MM.1S (cell line): ENCODE measurements at regions not wholly inside any gene's neighbourhood (a gene's known extent, or its start where the extent isn't known, plus 50 kb on each side); places are given as distances from the start of the nearest gene placed in this dataset.

Experiments used
- DNase-seq: peaks from one replicate; pipeline ENCODE4 v3.0.0-alpha.2; 2015
- H2AFZ ChIP-seq: fragments of 300-600 bp; sonication (generic); 2 replicates; pipeline ENCODE4 v1.6.0; 2016; ENCODE audit warnings: antibody characterized with exemption, low read length
- H3F3A ChIP-seq: fragments of 300-600 bp; sonication (generic); 2 replicates; pipeline ENCODE4 v1.6.1; 2016; ENCODE audit warnings: mild to moderate bottlenecking, antibody characterized with exemption, low read length, moderate library complexity, mixed read lengths; ENCODE audit not compliant: insufficient read depth
- H3K27ac ChIP-seq: fragments of 300-600 bp; sonication (generic); 2 replicates; pipeline ENCODE4 v1.5.1; 2016; ENCODE audit warnings: mild to moderate bottlenecking, low read length
- H3K27me3 ChIP-seq: fragments of 300-600 bp; sonication (generic); replicated peaks from 2 replicates; pipeline ENCODE4 v1.6.0; 2016; ENCODE audit warnings: low read length; ENCODE audit not compliant: insufficient read depth
- H3K36me3 ChIP-seq: fragments of 300-600 bp; sonication (generic); replicated peaks from 2 replicates; pipeline ENCODE4 v1.6.1; 2016; ENCODE audit warnings: mild to moderate bottlenecking, low read length, mixed read lengths; ENCODE audit not compliant: insufficient read depth
- H3K4me1 ChIP-seq: fragments of 300-600 bp; sonication (generic); 2 replicates; pipeline ENCODE4 v1.6.1; 2016; ENCODE audit warnings: low read length, mixed read lengths
- H3K4me2 ChIP-seq: fragments of 300-600 bp; sonication (generic); 2 replicates; pipeline ENCODE4 v1.6.0; 2016; ENCODE audit warnings: low read depth, low read length
- H3K4me3 ChIP-seq: fragments of 300-600 bp; sonication (generic); 2 replicates; pipeline ENCODE4 v1.5.1; 2016; ENCODE audit warnings: low read length, mixed read lengths
- H3K79me2 ChIP-seq: fragments of 300-600 bp; sonication (generic); 2 replicates; pipeline ENCODE4 v1.6.1; 2016; ENCODE audit warnings: mixed run types, low read length, mixed read lengths
- H3K9ac ChIP-seq: fragments of 300-600 bp; sonication (generic); 2 replicates; pipeline ENCODE4 v1.6.1; 2016; ENCODE audit warnings: low read length, mixed read lengths
- H3K9me2 ChIP-seq: fragments of 300-600 bp; sonication (generic); replicated peaks from 2 replicates; pipeline ENCODE4 v1.6.1; 2016; ENCODE audit warnings: mild to moderate bottlenecking, low read length, mixed read lengths; ENCODE audit not compliant: insufficient read depth
- H3K9me3 ChIP-seq: fragments of 300-600 bp; sonication (generic); replicated peaks from 2 replicates; pipeline ENCODE4 v1.6.1; 2016; ENCODE audit warnings: mild to moderate bottlenecking, low read length, mixed read lengths; ENCODE audit not compliant: insufficient read depth
- H4K20me1 ChIP-seq: fragments of 300-600 bp; sonication (generic); 2 replicates; pipeline ENCODE4 v1.6.1; 2016; ENCODE audit warnings: mild to moderate bottlenecking, low read length, moderate library complexity, mixed read lengths; ENCODE audit not compliant: insufficient read depth
- CTCF ChIP-seq: fragments of 300-600 bp; sonication (generic); IDR thresholded peaks from 2 replicates; pipeline ENCODE4 v1.5.1; 2016; ENCODE audit warnings: antibody characterized with exemption, low read length, mixed read lengths
- EZH2 ChIP-seq: fragments of 300-600 bp; sonication (generic); optimal IDR thresholded peaks from 2 replicates; pipeline ENCODE3; 2017; ENCODE audit warnings: low read depth, mild to moderate bottlenecking, antibody characterized with exemption, low read length, mixed read lengths
- EZH2phosphoT487 ChIP-seq: fragments of 300-600 bp; sonication (generic); IDR thresholded peaks from 2 replicates; pipeline ENCODE4 v1.6.1; 2018; ENCODE audit warnings: antibody characterized with exemption, low read length

- no peaks in the 10 kb centered on the region for H3K79me2 ChIP-seq
- no peak for TF ChIP-seq CTCF
- TF ChIP-seq EZH2phosphoT487: no peak
- no peak for TF ChIP-seq EZH2
- no peaks in the 10 kb centered on the region for H3K27me3 ChIP-seq
These were observed 109.0 kb upstream of the ETV3 start for GRCh38 chr1:157247005-157247763.

GRCh38 chr1:157245823-157246222 is 107.6 kb upstream of the ETV3 start:
- Histone ChIP-seq H3K9me3 (no peaks in the 10 kb centered on the region), H4K20me1 (no peaks in the 10 kb centered on the region), H3K4me1 (peaks cover 11% of the 10 kb centered on the region), H3K9ac (no peak overlapping the region), H2AFZ (no peak overlapping the region), H3F3A (no peaks in the 10 kb centered on the region), H3K9me2 (no peaks in the 10 kb centered on the region), H3K27ac (no peak overlapping the region), H3K27me3 (no peaks in the 10 kb centered on the region), H3K79me2 (no peaks in the 10 kb centered on the region), H3K4me2 (no peak overlapping the region), H3K36me3 (no peaks in the 10 kb centered on the region), H3K4me3 (no peak overlapping the region)
- no peak for DNase-seq
- no peak for TF ChIP-seq EZH2
- TF ChIP-seq CTCF: no peak
- TF ChIP-seq EZH2phosphoT487: no peak

More at GRCh38 chr1:157247005-157247763, 109.0 kb upstream of the ETV3 start:
- Histone ChIP-seq H3K4me1 (peaks cover 11% of the 10 kb centered on the region), H3K36me3 (no peaks in the 10 kb centered on the region), H4K20me1 (no peaks in the 10 kb centered on the region), H3K9me2 (no peaks in the 10 kb centered on the region), H3F3A (no peaks in the 10 kb centered on the region), H2AFZ (no peak overlapping the region), H3K9ac (no peak overlapping the region), H3K9me3 (no peaks in the 10 kb centered on the region), H3K4me2 (peak overlapping the region; percentile 4; the same call in 1 of the 2 replicates), H3K4me3 (no peak overlapping the region), H3K27ac (no peak overlapping the region)
- DNase-seq: peak; percentile 45

- no peak overlapping the region for H3K27ac ChIP-seq
- no peak for DNase-seq
- no peaks in the 10 kb centered on the region for H4K20me1 ChIP-seq
These were observed 103.0 kb upstream of the ETV3 start for GRCh38 chr1:157241185-157241538.

More at GRCh38 chr1:157241185-157241538, 103.0 kb upstream of the ETV3 start:
- Histone ChIP-seq H3K9me3 (no peaks in the 10 kb centered on the region), H3K4me1 (no peaks in the 10 kb centered on the region), H3F3A (no peaks in the 10 kb centered on the region), H2AFZ (no peak overlapping the region), H3K4me2 (no peak overlapping the region), H3K9ac (no peak overlapping the region), H3K9me2 (no peaks in the 10 kb centered on the region), H3K4me3 (no peak overlapping the region), H3K27me3 (no peaks in the 10 kb centered on the region), H3K79me2 (no peaks in the 10 kb centered on the region), H3K36me3 (no peaks in the 10 kb centered on the region)
- TF ChIP-seq EZH2phosphoT487: no peak
- no peak for TF ChIP-seq CTCF
- no peak for TF ChIP-seq EZH2
